SK-MEL-5 (cell line): ENCODE measurements at regions not wholly inside any gene's neighbourhood (a gene's known extent, or its start where the extent isn't known, plus 50 kb on each side); places are given as distances from the start of the nearest gene placed in this dataset.

ENCODE experiments used
- small RNA-seq, 2 experiments: library from RNA; depleted of rRNA; stranded (forward); fragments of <200 nt; gene quantifications; one replicate each; pipeline ENCODE3, GENCODE V24; 2014

Small RNAs in the stretch of these regions (small RNA-seq; reads per million reads assigned to genes)
- gene AC021506.2 = 0 reads per million in 2 experiments
